Activated T-cell treated with anti-CD3 and anti-CD28 coated beads, Interleukin-2, amount 50 U/mL, for 24 hours (primary cell): ENCODE measurements at regions not wholly inside any gene's neighbourhood (a gene's known extent, or its start where the extent isn't known, plus 50 kb on each side); places are given as distances from the start of the nearest gene placed in this dataset.
"Not testable (repeated sequence)": the region's sequence is repeated elsewhere in the genome, so short reads cannot be mapped to it uniquely, and the experiment has no call there.

ENCODE experiments used
- DNase-seq: peaks from one replicate; pipeline ENCODE4 v3.0.0-alpha.2; 2020
- H3K27ac Mint-ChIP-seq: 2 replicates; pipeline ENCODE4 v1.8.0; 2020; ENCODE audit warnings: mild to moderate bottlenecking, mixed read lengths
- H3K27me3 Mint-ChIP-seq: 2 replicates; pipeline ENCODE4 v1.8.0; 2020; ENCODE audit warnings: mixed read lengths
- H3K36me3 Mint-ChIP-seq: 2 replicates; pipeline ENCODE4 v1.8.0; 2020; ENCODE audit warnings: low read depth, mixed read lengths
- H3K4me1 Mint-ChIP-seq: 2 replicates; pipeline ENCODE4 v1.8.0; 2020; ENCODE audit warnings: low read depth, mixed read lengths
- H3K4me3 Mint-ChIP-seq: 2 replicates; pipeline ENCODE4 v1.8.0; 2020; ENCODE audit warnings: mild to moderate bottlenecking, moderate library complexity, mixed read lengths
- H3K9me3 Mint-ChIP-seq: 2 replicates; pipeline ENCODE4 v1.8.0; 2020; ENCODE audit warnings: mixed read lengths

- H3K27me3 Mint-ChIP-seq = peaks cover 8% of the 10 kb centered on the region
- no peak for DNase-seq
- no peaks in the 10 kb centered on the region for H3K36me3 Mint-ChIP-seq
- no peak overlapping the region for H3K27ac Mint-ChIP-seq
- H3K4me1 Mint-ChIP-seq = no peaks in the 10 kb centered on the region
- no peak overlapping the region for H3K4me3 Mint-ChIP-seq
- H3K9me3 Mint-ChIP-seq = peaks cover 3% of the 10 kb centered on the region
Observed at GRCh38 chr13:76266561-76266960, 619.6 kb downstream of the KCTD12 start.

GRCh38 chr13:76250211-76250610 lies 614.1 kb downstream of the LMO7 start:
- Mint-ChIP-seq H3K4me3 (no peak overlapping the region), H3K4me1 (no peaks in the 10 kb centered on the region), H3K27me3 (no peaks in the 10 kb centered on the region), H3K36me3 (no peaks in the 10 kb centered on the region), H3K9me3 (no peaks in the 10 kb centered on the region), H3K27ac (no peak overlapping the region)
- no peak for DNase-seq

DNA sequence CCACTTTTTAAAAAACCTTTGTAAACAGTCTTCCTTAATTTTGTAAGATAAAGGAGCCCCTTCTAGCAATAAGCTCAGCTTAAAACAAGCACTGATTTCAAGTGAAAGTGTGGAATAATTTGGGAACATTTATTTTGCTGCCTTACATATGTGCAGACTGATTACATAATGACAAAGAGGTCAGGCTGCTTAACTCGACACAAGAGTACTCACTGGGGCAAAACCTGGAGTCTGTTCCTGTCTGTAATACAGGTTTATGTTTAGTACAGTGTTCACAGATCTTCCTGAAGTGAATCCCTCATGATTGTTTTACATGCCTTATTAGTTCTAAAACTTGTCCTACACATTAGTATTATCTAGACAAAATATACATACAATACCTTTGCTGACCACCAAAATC lies 609.8 kb downstream of the LMO7 start:
- no peaks in the 10 kb centered on the region for H3K4me1 Mint-ChIP-seq
- H3K27me3 Mint-ChIP-seq = no peaks in the 10 kb centered on the region
- no peaks in the 10 kb centered on the region for H3K36me3 Mint-ChIP-seq
- no peaks in the 10 kb centered on the region for H3K9me3 Mint-ChIP-seq
- no peak overlapping the region for H3K4me3 Mint-ChIP-seq
- H3K27ac Mint-ChIP-seq = no peak overlapping the region
- DNase-seq = no peak

- Mint-ChIP-seq H3K4me1 (no peaks in the 10 kb centered on the region), H3K4me3 (no peak overlapping the region), H3K27me3 (no peaks in the 10 kb centered on the region), H3K36me3 (no peaks in the 10 kb centered on the region), H3K9me3 (no peaks in the 10 kb centered on the region), H3K27ac (no peak overlapping the region)
- no peak for DNase-seq
Observed at GRCh38 chr13:76245211-76245610, 609.1 kb downstream of the LMO7 start.

GRCh38 chr13:76243120-76243519 lies 607.0 kb downstream of the LMO7 start:
- H3K27ac Mint-ChIP-seq, H3K27me3 Mint-ChIP-seq, H3K9me3 Mint-ChIP-seq, H3K4me1 Mint-ChIP-seq, H3K4me3 Mint-ChIP-seq, DNase-seq, H3K36me3 Mint-ChIP-seq: not testable (repeated sequence)

DNA sequence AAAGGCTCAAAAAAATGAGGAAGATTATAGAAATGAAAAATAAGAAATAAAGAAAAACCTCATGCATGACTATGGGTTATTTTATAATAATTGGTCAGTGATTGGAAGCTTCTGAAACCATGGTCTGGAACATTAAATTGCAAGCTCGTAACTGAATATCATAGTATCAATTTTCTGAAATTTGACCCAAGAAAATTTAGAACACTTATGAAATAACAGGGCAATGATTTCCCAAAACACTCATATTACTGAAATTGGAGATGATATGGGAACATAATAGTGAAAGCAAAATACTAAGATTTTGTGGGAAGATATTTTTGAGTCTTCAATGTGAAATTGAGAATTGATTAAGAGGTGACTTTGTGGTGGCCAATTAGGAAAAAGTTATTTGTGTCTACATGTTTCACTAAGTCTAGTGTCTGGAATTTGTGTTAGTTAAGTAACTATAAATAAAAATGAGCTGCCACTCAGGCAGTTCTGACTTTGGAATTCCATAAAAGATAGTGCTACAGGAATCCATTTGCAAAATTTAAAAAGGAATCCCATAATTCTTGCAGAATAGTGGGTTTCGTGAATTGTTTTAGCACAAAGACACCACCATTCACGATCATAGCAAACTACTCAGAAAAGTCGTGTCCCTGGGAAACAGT lies 603.0 kb downstream of the LMO7 start:
- Mint-ChIP-seq H3K36me3 (no peaks in the 10 kb centered on the region), H3K27ac (no peak overlapping the region), H3K9me3 (no peaks in the 10 kb centered on the region), H3K4me3 (no peak overlapping the region), H3K4me1 (no peaks in the 10 kb centered on the region), H3K27me3 (no peaks in the 10 kb centered on the region)
- no peak for DNase-seq

GRCh38 chr13:76231522-76232167 lies 595.5 kb downstream of the LMO7 start:
- H3K4me1 Mint-ChIP-seq = no peaks in the 10 kb centered on the region
- H3K9me3 Mint-ChIP-seq = no peaks in the 10 kb centered on the region
- H3K36me3 Mint-ChIP-seq = no peaks in the 10 kb centered on the region
- no peak overlapping the region for H3K4me3 Mint-ChIP-seq
- H3K27me3 Mint-ChIP-seq = no peaks in the 10 kb centered on the region
- no peak overlapping the region for H3K27ac Mint-ChIP-seq
- no peak for DNase-seq

- Mint-ChIP-seq H3K36me3 (no peaks in the 10 kb centered on the region), H3K27me3 (no peaks in the 10 kb centered on the region), H3K9me3 (no peaks in the 10 kb centered on the region), H3K27ac (no peak overlapping the region), H3K4me1 (no peaks in the 10 kb centered on the region), H3K4me3 (no peak overlapping the region)
- DNase-seq = no peak
Observed at GRCh38 chr13:76229281-76229680, 593.2 kb downstream of the LMO7 start.

DNA sequence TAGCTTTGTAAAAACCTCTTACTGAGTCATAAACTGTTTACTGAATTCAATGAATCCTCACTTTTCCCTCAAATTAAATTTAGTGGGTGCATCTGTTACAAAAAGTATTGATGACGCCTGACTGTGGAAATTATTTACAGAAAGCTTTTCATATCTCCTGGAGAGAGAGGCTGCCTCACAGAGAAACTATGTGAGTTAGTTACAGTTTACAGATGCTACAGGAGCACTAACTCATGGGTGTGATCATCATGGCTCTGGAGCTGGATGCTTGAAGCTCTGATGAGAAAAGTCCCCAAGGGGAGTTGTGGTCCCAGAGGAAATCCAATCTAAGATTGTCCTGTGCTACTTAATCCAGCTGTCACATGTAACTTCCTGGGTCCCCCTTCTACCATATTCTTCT lies 590.8 kb downstream of the LMO7 start:
- no peaks in the 10 kb centered on the region for H3K36me3 Mint-ChIP-seq
- H3K9me3 Mint-ChIP-seq = no peaks in the 10 kb centered on the region
- H3K27ac Mint-ChIP-seq = no peak overlapping the region
- no peak overlapping the region for H3K4me3 Mint-ChIP-seq
- no peak for DNase-seq
- no peaks in the 10 kb centered on the region for H3K27me3 Mint-ChIP-seq
- H3K4me1 Mint-ChIP-seq = no peaks in the 10 kb centered on the region

DNA sequence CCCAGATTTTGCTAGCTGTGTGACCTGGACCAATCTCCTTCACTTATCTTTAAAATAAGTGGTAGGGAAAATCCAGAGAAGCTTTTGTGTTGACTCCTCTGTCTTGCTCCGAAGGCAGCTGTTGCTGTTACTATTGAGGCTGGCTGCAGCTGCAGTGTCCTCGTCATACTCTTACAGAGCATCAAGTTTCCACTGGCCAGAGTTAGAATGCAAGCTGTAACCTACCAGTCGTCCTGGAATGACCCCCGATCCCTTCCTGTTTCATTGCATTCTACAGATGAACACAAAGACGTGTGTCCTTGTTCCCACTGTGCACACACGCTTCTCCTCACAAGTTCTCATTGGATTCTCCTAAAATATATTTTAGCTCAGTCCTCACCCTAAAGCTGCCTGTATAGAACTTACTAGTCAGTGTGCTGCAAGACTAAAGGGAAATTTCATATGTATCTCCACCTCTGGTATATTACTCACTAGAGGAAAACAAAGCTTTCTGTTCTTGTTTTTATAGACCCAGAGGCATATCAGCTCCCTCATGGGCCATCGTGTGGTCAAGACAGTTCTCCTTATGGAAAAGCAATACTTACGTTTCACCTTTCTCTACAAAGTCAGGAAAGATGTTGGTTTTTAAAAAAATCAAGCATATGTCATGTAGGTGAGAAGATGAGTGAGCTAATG lies 589.8 kb downstream of the LMO7 start:
- Mint-ChIP-seq H3K27me3 (no peaks in the 10 kb centered on the region), H3K4me3 (no peak overlapping the region), H3K27ac (no peak overlapping the region), H3K36me3 (no peaks in the 10 kb centered on the region), H3K9me3 (no peaks in the 10 kb centered on the region), H3K4me1 (no peaks in the 10 kb centered on the region)
- no peak for DNase-seq

DNA sequence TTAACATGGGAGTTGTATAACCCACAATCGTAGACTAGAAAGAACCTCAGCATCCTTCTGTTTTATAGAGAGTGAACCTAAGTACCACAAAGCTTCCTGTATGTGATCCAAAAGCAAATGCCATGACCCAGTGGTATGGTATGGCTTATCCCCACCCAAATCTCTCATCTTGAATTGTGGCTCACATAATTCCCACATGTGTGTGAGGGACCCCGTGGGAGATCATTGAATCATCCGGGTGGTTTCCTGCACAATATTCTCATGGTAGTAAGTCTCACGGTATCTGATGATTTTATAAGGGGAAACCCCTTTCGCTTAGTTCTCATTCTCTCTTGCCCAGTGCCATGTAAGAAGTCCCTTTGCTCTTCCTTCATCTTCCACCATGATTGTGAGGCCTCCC lies 587.9 kb downstream of the LMO7 start:
- H3K27me3 Mint-ChIP-seq = no peaks in the 10 kb centered on the region
- no peak overlapping the region for H3K27ac Mint-ChIP-seq
- H3K9me3 Mint-ChIP-seq = no peaks in the 10 kb centered on the region
- no peak for DNase-seq
- H3K4me3 Mint-ChIP-seq = no peak overlapping the region
- H3K4me1 Mint-ChIP-seq = no peaks in the 10 kb centered on the region
- no peaks in the 10 kb centered on the region for H3K36me3 Mint-ChIP-seq

DNA sequence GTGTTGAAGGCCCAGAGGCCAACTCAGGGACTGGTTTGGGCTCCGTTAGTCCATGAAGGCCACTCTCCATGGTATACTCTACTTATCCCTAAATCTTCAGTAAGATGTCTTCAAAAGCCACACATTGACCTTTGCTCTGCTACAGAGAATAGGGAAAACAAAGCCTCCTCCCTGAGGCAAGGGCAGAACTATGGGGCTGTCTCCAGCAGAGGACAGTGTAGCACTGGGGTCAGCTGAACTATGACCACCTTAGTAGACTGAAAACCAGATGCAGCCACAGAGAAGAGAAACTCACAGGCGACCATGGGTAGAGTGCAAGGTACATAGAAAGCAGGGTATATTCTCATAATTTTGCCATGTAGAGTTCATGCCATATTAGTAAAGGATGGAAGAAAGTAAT lies 587.4 kb downstream of the LMO7 start:
- DNase-seq = no peak

DNA sequence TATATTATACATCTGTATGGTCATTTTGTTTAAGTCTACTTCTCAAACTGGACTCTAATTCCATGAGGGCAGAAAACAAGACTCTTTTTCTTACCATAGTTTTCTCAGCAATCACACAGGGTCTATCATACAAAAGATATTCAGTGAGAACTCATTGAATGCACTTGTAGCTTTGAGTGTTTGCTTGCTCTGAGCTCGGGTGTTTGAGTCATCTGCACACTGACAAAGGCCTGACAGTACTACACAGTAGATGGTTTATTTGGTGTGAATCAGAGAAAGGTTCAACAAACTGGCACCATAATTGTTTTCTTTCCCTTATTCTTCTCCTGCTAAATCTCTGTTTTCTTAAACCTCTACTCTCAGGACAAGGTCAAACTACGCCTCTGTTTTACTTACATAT lies 586.4 kb downstream of the LMO7 start:
- no peaks in the 10 kb centered on the region for H3K9me3 Mint-ChIP-seq
- no peaks in the 10 kb centered on the region for H3K4me1 Mint-ChIP-seq
- no peak overlapping the region for H3K4me3 Mint-ChIP-seq
- no peak overlapping the region for H3K27ac Mint-ChIP-seq
- no peaks in the 10 kb centered on the region for H3K27me3 Mint-ChIP-seq
- DNase-seq = no peak
- H3K36me3 Mint-ChIP-seq = no peaks in the 10 kb centered on the region

More for the DNA sequence above, 587.4 kb downstream of the LMO7 start:
- no peaks in the 10 kb centered on the region for H3K36me3 Mint-ChIP-seq
- H3K4me3 Mint-ChIP-seq = no peak overlapping the region
- H3K27me3 Mint-ChIP-seq = no peaks in the 10 kb centered on the region
- no peak overlapping the region for H3K27ac Mint-ChIP-seq
- no peaks in the 10 kb centered on the region for H3K4me1 Mint-ChIP-seq
- H3K9me3 Mint-ChIP-seq = no peaks in the 10 kb centered on the region

GRCh38 chr13:76216729-76217128 lies 580.6 kb downstream of the LMO7 start:
- Mint-ChIP-seq H3K27me3 (no peaks in the 10 kb centered on the region), H3K9me3 (no peaks in the 10 kb centered on the region), H3K27ac (no peak overlapping the region), H3K36me3 (no peaks in the 10 kb centered on the region), H3K4me1 (no peaks in the 10 kb centered on the region), H3K4me3 (no peak overlapping the region)
- DNase-seq = no peak

DNA sequence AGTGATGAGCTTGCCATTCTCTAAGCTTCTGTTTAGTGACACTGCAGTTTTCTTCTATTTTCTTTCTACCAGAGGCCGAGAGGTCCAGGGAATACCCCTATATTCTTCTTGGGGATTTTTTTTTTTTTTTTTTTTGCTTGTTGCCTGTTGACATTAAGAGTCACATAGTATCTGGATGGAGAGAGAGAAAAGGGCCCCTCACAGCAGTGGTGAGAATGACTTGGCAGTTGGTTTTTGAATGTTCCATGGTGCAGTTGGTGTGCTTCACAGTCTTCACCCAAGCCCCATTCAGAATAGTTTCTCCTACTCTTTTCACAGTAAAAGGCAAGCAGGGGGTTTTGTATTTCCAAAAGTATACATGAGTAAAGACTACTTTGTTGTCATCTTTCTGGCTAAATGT lies 577.9 kb downstream of the LMO7 start:
- no peaks in the 10 kb centered on the region for H3K9me3 Mint-ChIP-seq
- no peak for DNase-seq
- H3K27me3 Mint-ChIP-seq = no peaks in the 10 kb centered on the region
- H3K4me1 Mint-ChIP-seq = no peaks in the 10 kb centered on the region
- H3K27ac Mint-ChIP-seq = no peak overlapping the region
- no peak overlapping the region for H3K4me3 Mint-ChIP-seq
- no peaks in the 10 kb centered on the region for H3K36me3 Mint-ChIP-seq
